GM18867 (cell line): ENCODE measurements at regions not wholly inside any gene's neighbourhood (a gene's known extent, or its start where the extent isn't known, plus 50 kb on each side); places are given as distances from the start of the nearest gene placed in this dataset.

Source experiments
- ATAC-seq: cut with Tn5 transposase; IDR thresholded peaks from one replicate; pipeline ENCODE4 v1.9.1; 2021; ENCODE audit warnings: mild to moderate bottlenecking, moderate library complexity; ENCODE audit not compliant: unreplicated experiment

GRCh38 chr1:219405531-219406331 is 207.2 kb downstream of the ZC3H11B start:
- no peak for ATAC-seq

- no peak for ATAC-seq
These were observed 208.3 kb downstream of the ZC3H11B start for GRCh38 chr1:219404629-219405028.

- no peak for ATAC-seq
These were observed 210.0 kb downstream of the ZC3H11B start for GRCh38 chr1:219402925-219403324.

GRCh38 chr1:219401724-219402625 is 210.9 kb downstream of the ZC3H11B start:
- ATAC-seq: no peak

- ATAC-seq: no peak
These were observed 213.5 kb downstream of the ZC3H11B start for GRCh38 chr1:219399446-219399845.

- no peak for ATAC-seq
These were observed 214.0 kb downstream of the ZC3H11B start for GRCh38 chr1:219398815-219399396.

- no peak for ATAC-seq
These were observed 215.4 kb downstream of the ZC3H11B start for GRCh38 chr1:219397511-219397910.

- peak; percentile 60 for ATAC-seq
These were observed 217.6 kb downstream of the LYPLAL1 start for GRCh38 chr1:219391297-219391696.

GRCh38 chr1:219387211-219387610 is 213.5 kb downstream of the LYPLAL1 start:
- ATAC-seq: no peak

GRCh38 chr1:219385787-219386427 is 212.2 kb downstream of the LYPLAL1 start:
- ATAC-seq: peak; percentile 96

- ATAC-seq: no peak
These were observed 209.6 kb downstream of the LYPLAL1 start for GRCh38 chr1:219383281-219383680.

GRCh38 chr1:219381396-219381795 is 207.7 kb downstream of the LYPLAL1 start:
- ATAC-seq: no peak

GRCh38 chr1:219380463-219380862 is 206.8 kb downstream of the LYPLAL1 start:
- no peak for ATAC-seq

- no peak for ATAC-seq
These were observed 206.0 kb downstream of the LYPLAL1 start for GRCh38 chr1:219379691-219380090.

- no peak for ATAC-seq
These were observed 201.0 kb downstream of the LYPLAL1 start for GRCh38 chr1:219374636-219375035.

- no peak for ATAC-seq
These were observed 200.4 kb downstream of the LYPLAL1 start for GRCh38 chr1:219374046-219374566.

- ATAC-seq: no peak
These were observed 199.9 kb downstream of the LYPLAL1 start for GRCh38 chr1:219373616-219373935.

- no peak for ATAC-seq
These were observed 199.4 kb downstream of the LYPLAL1 start for GRCh38 chr1:219372916-219373615.

GRCh38 chr1:219371471-219371870 is 197.8 kb downstream of the LYPLAL1 start:
- no peak for ATAC-seq

GRCh38 chr1:219367496-219367895 is 193.8 kb downstream of the LYPLAL1 start:
- ATAC-seq: no peak
